Gastrocnemius medialis (tissue), 4 donors: ENCODE measurements at regions not wholly inside any gene's neighbourhood (a gene's known extent, or its start where the extent isn't known, plus 50 kb on each side); places are given as distances from the start of the nearest gene placed in this dataset.

Experiments used
- ATAC-seq, 2 donors: fragments of 150-250 bp; one replicate each; pipeline ENCODE4 v1.9.1; 2016
- DNase-seq, 2 donors: peaks; one replicate each; pipeline ENCODE4 v3.0.0-alpha.2; 2019
- H3K27ac ChIP-seq, 4 donors: fragments of 200-600 bp; sonication (generic); 1 replicate in 1 of 4; 2 replicates in 3 of 4; pipeline ENCODE4 v1.5.1; 2016 to 2018; ENCODE audit warnings: mild to moderate bottlenecking in 2 of 4, moderate library complexity in 1 of 4
- H3K27me3 ChIP-seq, 3 donors: fragments of 200-600 bp; sonication (generic) in 2 of 3; 1 replicate in 1 of 3; 2 replicates in 2 of 3; pipeline versions ENCODE4 v1.5.1 to v1.6.0; 2016 to 2019; ENCODE audit warnings: mild to moderate bottlenecking in 1 of 3, moderate library complexity in 1 of 3
- H3K36me3 ChIP-seq, 2 donors: fragments of 200-600 bp; sonication (generic) in 1 of 2; one replicate each; pipeline ENCODE4 v1.5.1; 2017 to 2018
- H3K4me1 ChIP-seq, 2 donors: fragments of 200-600 bp; sonication (generic) in 1 of 2; one replicate each; pipeline ENCODE4 v1.5.1; 2016 to 2017; ENCODE audit warnings: mild to moderate bottlenecking in 2 of 2
- H3K4me3 ChIP-seq, 4 donors: fragments of 200-600 bp; sonication (generic) in 3 of 4; 1 replicate in 1 of 4; 2 replicates in 3 of 4; pipeline ENCODE4 v1.5.1; 2016 to 2019; ENCODE audit warnings: mild to moderate bottlenecking in 2 of 4
- H3K9me3 ChIP-seq, 3 donors: fragments of 200-600 bp; sonication (generic) in 2 of 3; 1 replicate in 1 of 3; 2 replicates in 2 of 3; pipeline ENCODE4 v1.5.1; 2016 to 2019
- CTCF ChIP-seq, 5 experiments: fragments of 450-650 bp in 3 of 5; fragments of 200-600 bp in 2 of 5; sonication (generic) in 2 of 5; IDR thresholded peaks in 4 of 5; conservative IDR thresholded peaks in 1 of 5; 1 replicate in 4 of 5; 2 replicates in 1 of 5; pipeline ENCODE4 v1.5.1; 2016 to 2019; ENCODE audit warnings: antibody characterized with exemption in 5 of 5, mild to moderate bottlenecking in 3 of 5, moderate library complexity in 3 of 5
- POLR2A ChIP-seq, 2 donors: fragments of 450-650 bp; IDR thresholded peaks; one replicate each; pipeline ENCODE4 v1.6.1; 2017; ENCODE audit warnings: antibody characterized with exemption in 2 of 2, mild to moderate bottlenecking in 2 of 2, moderate library complexity in 2 of 2
- in situ Hi-C, 4 donors: fragments of 200-750 bp; cut with MboI; loops; one replicate each; pipeline versions ENCODE4 v1.15.0 to v1.8.0; 2017; ENCODE audit warnings: low sequenced_read_pairs in 4 of 4
- intact Hi-C: fragments of 100-400 bp; cut with DNase I; formaldehyde crosslinking; loops from one replicate; pipeline ENCODE4 v1.15.1; 2023; ENCODE audit warnings: low total_unique reads

GRCh38 chr6:22357724-22358189 lies 60.9 kb upstream of the PRL start:
- no peak for DNase-seq

GRCh38 chr6:22361576-22361975 lies 64.7 kb upstream of the PRL start:
- DNase-seq, result no peak
- ATAC-seq, result no peak
- in situ Hi-C loops (no loop called here), intact Hi-C loops (no loop called here)
- H3K36me3 ChIP-seq, result no peaks in the 10 kb centered on the region
- H3K4me1 ChIP-seq, result peaks cover 0 to 7% of the 10 kb centered on the region in 2 donors
- H3K27me3 ChIP-seq, result no peaks in the 10 kb centered on the region
- H3K9me3 ChIP-seq, result no peaks in the 10 kb centered on the region
- no peak overlapping the region for H3K27ac ChIP-seq
- TF ChIP-seq POLR2A (IDR thresholded peaks at IDR 0.05) (no peak), CTCF (IDR thresholded peaks at IDR 0.05 in 4 of 5, conservative IDR thresholded peaks at IDR 0.05 in 1 of 5) (no peak)
- no peak overlapping the region for H3K4me3 ChIP-seq

More at GRCh38 chr6:22357724-22358189, 60.9 kb upstream of the PRL start:
- Histone ChIP-seq H3K4me3 (no peak overlapping the region), H3K4me1 (peaks cover 0 to 7% of the 10 kb centered on the region in 2 donors), H3K9me3 (no peaks in the 10 kb centered on the region), H3K36me3 (no peaks in the 10 kb centered on the region), H3K27me3 (no peaks in the 10 kb centered on the region), H3K27ac (no peak overlapping the region)
- in situ Hi-C loops (no loop called here), intact Hi-C loops (no loop called here)
- TF ChIP-seq POLR2A (IDR thresholded peaks at IDR 0.05) (no peak), CTCF (IDR thresholded peaks at IDR 0.05 in 4 of 5, conservative IDR thresholded peaks at IDR 0.05 in 1 of 5) (no peak)
- ATAC-seq, result no peak

- no peak for TF ChIP-seq POLR2A (IDR thresholded peaks at IDR 0.05)
- TF ChIP-seq CTCF (IDR thresholded peaks at IDR 0.05 in 4 of 5, conservative IDR thresholded peaks at IDR 0.05 in 1 of 5), result no peak
- H3K9me3 ChIP-seq, result no peaks in the 10 kb centered on the region
- intact Hi-C loops, result no loop called here
- no peaks in the 10 kb centered on the region for H3K36me3 ChIP-seq
- no peak overlapping the region for H3K27ac ChIP-seq
- peaks cover 0 to 7% of the 10 kb centered on the region in 2 donors for H3K4me1 ChIP-seq
- no peaks in the 10 kb centered on the region for H3K27me3 ChIP-seq
- no peak for DNase-seq
- in situ Hi-C loops, result no loop called here
- no peak overlapping the region for H3K4me3 ChIP-seq
- ATAC-seq, result no peak
These were observed 65.5 kb upstream of the PRL start for GRCh38 chr6:22362361-22362760.

- Histone ChIP-seq H3K27me3 (no peaks in the 10 kb centered on the region), H3K4me1 (peaks cover 0 to 7% of the 10 kb centered on the region in 2 donors), H3K36me3 (no peaks in the 10 kb centered on the region), H3K27ac (no peak overlapping the region), H3K9me3 (no peaks in the 10 kb centered on the region), H3K4me3 (no peak overlapping the region)
- ATAC-seq (no peak), DNase-seq (no peak)
- TF ChIP-seq POLR2A (IDR thresholded peaks at IDR 0.05), result no peak
- no peak for TF ChIP-seq CTCF (IDR thresholded peaks at IDR 0.05 in 4 of 5, conservative IDR thresholded peaks at IDR 0.05 in 1 of 5)
- in situ Hi-C loops (no loop called here), intact Hi-C loops (no loop called here)
These were observed 66.4 kb upstream of the PRL start for GRCh38 chr6:22363166-22363713.

GRCh38 chr6:22363714-22364239 lies 66.9 kb upstream of the PRL start:
- no peak for ATAC-seq
- TF ChIP-seq CTCF (IDR thresholded peaks at IDR 0.05 in 4 of 5, conservative IDR thresholded peaks at IDR 0.05 in 1 of 5), result no peak
- no peak for TF ChIP-seq POLR2A (IDR thresholded peaks at IDR 0.05)
- Histone ChIP-seq H3K27ac (no peak overlapping the region), H3K4me1 (peaks cover 0 to 7% of the 10 kb centered on the region in 2 donors), H3K27me3 (no peaks in the 10 kb centered on the region), H3K36me3 (no peaks in the 10 kb centered on the region), H3K4me3 (no peak overlapping the region), H3K9me3 (no peaks in the 10 kb centered on the region)
- DNase-seq, result no peak
- intact Hi-C loops (no loop called here), in situ Hi-C loops (no loop called here)
